Panc1 (cell line): ENCODE measurements at regions not wholly inside any gene's neighbourhood (a gene's known extent, or its start where the extent isn't known, plus 50 kb on each side); places are given as distances from the start of the nearest gene placed in this dataset.

Source experiments
- ATAC-seq: fragments of 200-7000 bp; cut with Tn5 transposase; 2 replicates; pipeline ENCODE4 v1.9.1; 2020; ENCODE audit warnings: mild to moderate bottlenecking, moderate library complexity
- BruUV-seq: library from RNA; stranded (reverse); fragments of 400-500 nt; replicated peaks from 2 replicates; lab custom pipeline; 2021; lab: Mats Ljungman, UMichigan
- CTCF ChIA-PET: fragments of 300-600 bp; sonication (Branson Sonifier 250); formaldehyde crosslinking; loops from one replicate; lab custom pipeline; 2022; ENCODE audit warnings: antibody characterized with exemption; lab: Charles Lee
- POLR2A ChIA-PET: fragments of 300-600 bp; sonication (Branson Sonifier 250); formaldehyde crosslinking; loops from one replicate; lab custom pipeline; 2022; ENCODE audit warnings: antibody characterized with exemption; lab: Charles Lee
- DNase-seq: peaks from one replicate; pipeline ENCODE4 v3.0.0-alpha.2; 2010; ENCODE audit warnings: low read depth, low spot score
- H3K27ac ChIP-seq: 2 replicates; pipeline ENCODE4 v1.5.1; 2011; ENCODE audit warnings: mild to moderate bottlenecking, low read length, inconsistent platforms
- H3K27me3 ChIP-seq: fragments of 200-500 bp; sonication (Bioruptor generic); 2 replicates; pipeline ENCODE4 v1.6.0; 2014; ENCODE audit warnings: low read length, inconsistent platforms; ENCODE audit not compliant: control insufficient read depth, insufficient read depth
- H3K36me3 ChIP-seq: fragments of 200-500 bp; sonication (Bioruptor generic); 2 replicates; pipeline ENCODE4 v1.5.1; 2014; ENCODE audit warnings: inconsistent platforms, mild to moderate bottlenecking, low read length, moderate library complexity; ENCODE audit not compliant: control insufficient read depth, insufficient read depth
- H3K4me1 ChIP-seq: 2 replicates; pipeline ENCODE4 v1.5.1; 2011; ENCODE audit warnings: inconsistent platforms, mild to moderate bottlenecking, low read length, moderate library complexity; ENCODE audit not compliant: control insufficient read depth, insufficient read depth
- H3K4me3 ChIP-seq, 2 experiments: 2 replicates each; pipeline ENCODE4 v1.5.1; 2011 to 2012; ENCODE audit warnings: low read depth in 2 of 2, low read length in 2 of 2, mild to moderate bottlenecking in 2 of 2, inconsistent platforms in 1 of 2, moderate library complexity in 1 of 2
- H3K9me3 ChIP-seq: fragments of 200-500 bp; sonication (Bioruptor generic); 2 replicates; pipeline ENCODE4 v1.5.1; 2014; ENCODE audit warnings: low read depth, mild to moderate bottlenecking, inconsistent platforms, low read length, moderate library complexity; ENCODE audit not compliant: control insufficient read depth, insufficient read depth
- CTCF ChIP-seq: fragments of 450-650 bp; IDR thresholded peaks from 2 replicates; pipeline ENCODE4 v1.5.1; 2017; ENCODE audit warnings: mild to moderate bottlenecking
- POLR2AphosphoS5 ChIP-seq: IDR thresholded peaks from 2 replicates; pipeline ENCODE4 v1.6.1; 2012; ENCODE audit warnings: mild to moderate bottlenecking, low read depth, low read length, moderate library complexity
- REST ChIP-seq, 2 experiments: IDR thresholded peaks; 2 replicates each; pipeline ENCODE4 v1.6.1; 2011 to 2012; ENCODE audit warnings: low read depth in 2 of 2, control low read depth in 1 of 2, low read length in 1 of 2, mild to moderate bottlenecking in 1 of 2, moderate library complexity in 1 of 2; ENCODE audit not compliant: insufficient read depth in 1 of 2
- SIN3A ChIP-seq: IDR thresholded peaks from 2 replicates; pipeline ENCODE4 v1.6.1; 2012; ENCODE audit warnings: low read depth, mild to moderate bottlenecking, low read length, moderate library complexity, borderline replicate concordance; ENCODE audit not compliant: insufficient read depth
- TCF7L2 ChIP-seq: IDR thresholded peaks from 2 replicates; pipeline ENCODE4 v1.6.1; 2011; ENCODE audit warnings: mild to moderate bottlenecking, low read depth, low read length, inconsistent platforms
- in situ Hi-C: cut with HindIII; loops from 2 replicates; pipeline ENCODE4 v1.10.0; 2016; ENCODE audit warnings: low sequenced_read_pairs, low pct_unique_long_range_greater_than_20kb
- intact Hi-C: fragments of 100-400 bp; cut with micrococcal nuclease; formaldehyde crosslinking; loops from one replicate; pipeline ENCODE4 v1.10.0; 2022; ENCODE audit not compliant: unreplicated experiment

GRCh38 chr15:25091421-25092158, 136.8 kb downstream of the SNRPN start:
- H3K27ac ChIP-seq: no peak overlapping the region
- intact Hi-C loops (no loop called here), in situ Hi-C loops (no loop called here)
- CTCF ChIA-PET: no interaction called here
- H3K4me1 ChIP-seq: no peaks in the 10 kb centered on the region
- H3K9me3 ChIP-seq: peaks cover 11% of the 10 kb centered on the region; the same call in 1 of the 2 replicates
- DNase-seq: no peak
- no peaks in the 10 kb centered on the region for H3K36me3 ChIP-seq
- TF ChIP-seq SIN3A (no peak), TCF7L2 (no peak), REST (IDR thresholded peaks at IDR 0.05; ENCODE audit: insufficient read depth in 1 of 2, low read depth in 2 of 2, low read length in 1 of 2) (no peak)
- POLR2A ChIA-PET: no interaction called here
- H3K4me3 ChIP-seq: no peak overlapping the region
- BruUV-seq: no TSS peak
- no peak for ATAC-seq
- no peaks in the 10 kb centered on the region for H3K27me3 ChIP-seq

GRCh38 chr15:25092661-25093060, 137.9 kb downstream of the SNRPN start:
- POLR2A ChIA-PET: no interaction called here
- peaks cover 6% of the 10 kb centered on the region; the same call in 1 of the 2 replicates for H3K9me3 ChIP-seq
- in situ Hi-C loops (no loop called here), intact Hi-C loops (no loop called here)
- DNase-seq: no peak
- H3K36me3 ChIP-seq: no peaks in the 10 kb centered on the region
- H3K27ac ChIP-seq: no peak overlapping the region
- ATAC-seq: no peak
- no peaks in the 10 kb centered on the region for H3K4me1 ChIP-seq
- no peak overlapping the region for H3K4me3 ChIP-seq
- no peak for TF ChIP-seq REST (IDR thresholded peaks at IDR 0.05; ENCODE audit: insufficient read depth in 1 of 2, low read depth in 2 of 2, low read length in 1 of 2)
- no peak for TF ChIP-seq SIN3A
- no peak for TF ChIP-seq POLR2AphosphoS5
- TF ChIP-seq CTCF: no peak
- TF ChIP-seq TCF7L2: no peak
- CTCF ChIA-PET: no interaction called here
- BruUV-seq: no TSS peak
- no peaks in the 10 kb centered on the region for H3K27me3 ChIP-seq
